Hepatic stellate cell (primary cell): ENCODE measurements at regions not wholly inside any gene's neighbourhood (a gene's known extent, or its start where the extent isn't known, plus 50 kb on each side); places are given as distances from the start of the nearest gene placed in this dataset.

ENCODE experiments used
- DNase-seq: peaks from one replicate; pipeline ENCODE4 v3.0.0; 2011; ENCODE audit warnings: low spot score

DNA sequence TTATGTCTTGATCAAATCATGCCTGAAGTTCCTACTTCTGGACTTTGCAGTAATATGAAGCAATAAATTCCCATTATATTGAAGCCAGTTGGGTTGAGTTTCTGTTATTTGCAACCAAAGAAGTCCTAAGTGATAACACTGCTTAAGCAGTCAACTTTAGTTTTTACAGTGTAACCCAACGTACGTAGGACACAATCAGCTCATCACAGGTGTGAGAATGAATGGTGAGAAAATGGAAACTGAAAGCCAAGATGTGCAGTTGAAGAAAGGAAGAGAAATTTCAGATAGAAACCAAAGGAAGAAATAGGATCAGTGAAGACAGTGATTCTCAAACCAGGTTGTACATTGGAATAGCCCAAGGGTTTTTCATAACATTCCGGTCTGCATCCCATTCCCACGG is 211.4 kb upstream of the ZFP64 start:
- DNase-seq: no peak

DNA sequence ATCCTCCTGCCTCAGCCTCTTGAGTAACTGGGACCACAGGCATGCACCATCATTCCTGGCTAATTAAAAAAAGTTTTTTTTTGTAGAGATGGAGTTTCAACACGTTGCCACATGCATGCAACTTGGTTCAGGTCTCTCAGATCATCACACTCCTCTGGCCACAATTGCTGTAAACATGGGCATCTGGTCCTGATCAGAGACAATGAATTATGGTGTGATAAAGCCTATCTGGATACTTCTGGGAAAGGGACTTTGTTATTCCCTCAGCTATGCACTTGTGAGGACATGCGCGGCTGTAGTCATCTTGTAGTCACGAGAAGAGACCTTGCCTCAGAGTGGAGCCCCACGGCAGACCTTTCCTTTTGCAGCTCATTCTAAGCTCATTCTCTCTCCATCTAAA is 210.9 kb upstream of the ZFP64 start:
- no peak for DNase-seq

DNA sequence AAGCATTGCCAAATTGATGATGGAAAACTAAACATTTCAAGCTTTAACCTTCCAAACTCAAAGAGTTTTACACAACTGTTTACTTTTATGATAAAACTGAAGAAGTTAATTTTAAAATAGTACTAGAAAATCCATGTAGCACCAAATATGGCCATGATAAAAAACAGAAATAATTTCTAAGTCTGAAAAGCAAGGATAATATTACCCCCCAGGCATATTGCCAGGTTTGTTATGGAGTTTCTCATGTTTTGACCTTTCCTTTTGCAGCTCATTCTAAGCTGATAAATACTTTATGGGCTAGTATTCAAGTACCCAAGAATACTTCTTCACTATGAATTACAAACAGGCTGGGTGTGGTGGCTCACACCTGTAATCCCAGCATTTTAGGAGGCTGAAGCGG is 209.9 kb upstream of the ZFP64 start:
- no peak for DNase-seq

DNA sequence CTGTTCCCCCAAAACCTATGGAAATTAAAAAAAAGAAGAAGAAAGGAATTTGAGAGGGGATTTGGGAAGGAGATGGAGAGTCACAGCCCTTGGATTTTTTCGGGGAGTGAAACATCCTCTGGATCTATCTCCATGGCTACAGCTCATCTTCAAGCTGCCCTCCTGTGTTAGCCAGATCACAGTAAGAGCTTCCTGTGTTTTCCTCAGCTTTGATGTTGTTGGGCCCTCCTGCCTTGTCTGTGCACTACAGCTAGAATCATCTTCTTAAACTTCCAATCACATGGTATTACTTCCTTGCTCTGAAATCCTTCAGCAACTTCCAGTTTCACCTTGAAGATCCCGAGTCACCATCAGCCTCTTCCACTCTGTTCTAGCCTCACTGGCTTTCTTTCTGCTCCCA is 207.8 kb upstream of the ZFP64 start:
- DNase-seq: no peak

DNA sequence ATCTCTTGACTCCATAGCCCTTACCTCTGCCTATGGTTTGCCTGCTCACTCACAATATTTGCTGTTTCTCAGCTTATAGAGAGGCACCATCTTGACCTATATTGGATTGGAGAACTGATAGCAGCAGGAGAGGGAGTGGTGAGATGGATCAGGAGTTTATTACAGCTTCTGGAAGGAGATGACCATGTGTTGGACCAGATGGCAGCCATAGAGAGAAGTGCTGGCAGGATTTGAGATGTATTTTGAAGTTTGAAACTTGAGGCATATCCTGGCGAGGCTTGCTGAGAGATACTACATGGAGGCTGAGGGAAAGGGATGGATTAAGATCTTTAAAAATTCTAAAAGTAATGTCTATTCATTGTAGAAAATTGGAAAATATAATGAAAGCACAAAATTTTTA is 198.0 kb upstream of the ZFP64 start:
- no peak for DNase-seq

DNA sequence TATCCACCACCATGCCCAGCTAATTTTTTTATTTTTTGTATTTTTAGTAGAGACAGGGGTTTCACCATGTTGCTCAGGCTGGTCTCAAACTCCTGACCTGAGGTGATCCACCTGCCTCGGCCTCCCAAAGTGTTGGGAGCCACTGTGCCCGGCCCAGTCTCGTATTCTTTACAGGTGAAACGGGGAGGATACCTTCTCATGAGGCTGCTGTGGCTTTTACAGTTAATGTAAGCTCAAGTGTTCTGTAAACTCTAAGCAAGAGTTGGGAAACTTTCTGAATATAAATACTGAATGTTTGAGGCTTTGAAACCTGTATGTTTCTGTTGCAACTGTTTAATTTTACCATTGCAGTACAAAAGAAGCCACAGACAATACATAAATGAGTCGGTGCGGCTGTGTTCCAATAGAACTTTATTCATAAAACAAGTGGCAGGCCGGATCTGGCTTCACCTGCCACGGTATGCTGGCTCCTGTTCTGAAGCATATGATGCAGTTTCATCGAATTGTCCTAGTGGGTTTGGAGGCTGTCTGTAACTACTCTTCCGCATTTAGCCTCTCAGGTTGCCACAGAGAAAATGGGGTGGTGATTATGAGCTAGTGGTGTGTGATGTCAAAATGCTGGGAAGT is 192.5 kb upstream of the ZFP64 start:
- DNase-seq: no peak

DNA sequence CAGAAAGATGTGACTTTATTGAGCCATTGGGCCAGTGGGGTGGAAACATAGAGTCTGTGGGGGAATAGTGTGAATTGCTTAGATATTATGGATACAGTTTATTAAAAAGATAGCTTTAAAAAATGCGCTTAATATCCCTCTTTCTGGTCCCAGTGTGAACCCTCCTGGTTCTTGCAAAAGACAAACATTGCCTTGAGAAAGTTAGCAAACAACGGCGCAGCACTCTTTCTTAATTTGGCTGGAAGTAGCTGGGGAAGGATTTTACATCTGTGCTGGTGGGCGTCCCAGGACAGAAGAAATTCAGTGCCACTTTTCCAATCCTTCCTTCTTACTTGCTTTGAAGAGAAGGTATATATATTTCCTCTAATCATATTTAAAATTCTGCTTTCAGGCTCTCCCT is 191.4 kb upstream of the ZFP64 start:
- no peak for DNase-seq

DNA sequence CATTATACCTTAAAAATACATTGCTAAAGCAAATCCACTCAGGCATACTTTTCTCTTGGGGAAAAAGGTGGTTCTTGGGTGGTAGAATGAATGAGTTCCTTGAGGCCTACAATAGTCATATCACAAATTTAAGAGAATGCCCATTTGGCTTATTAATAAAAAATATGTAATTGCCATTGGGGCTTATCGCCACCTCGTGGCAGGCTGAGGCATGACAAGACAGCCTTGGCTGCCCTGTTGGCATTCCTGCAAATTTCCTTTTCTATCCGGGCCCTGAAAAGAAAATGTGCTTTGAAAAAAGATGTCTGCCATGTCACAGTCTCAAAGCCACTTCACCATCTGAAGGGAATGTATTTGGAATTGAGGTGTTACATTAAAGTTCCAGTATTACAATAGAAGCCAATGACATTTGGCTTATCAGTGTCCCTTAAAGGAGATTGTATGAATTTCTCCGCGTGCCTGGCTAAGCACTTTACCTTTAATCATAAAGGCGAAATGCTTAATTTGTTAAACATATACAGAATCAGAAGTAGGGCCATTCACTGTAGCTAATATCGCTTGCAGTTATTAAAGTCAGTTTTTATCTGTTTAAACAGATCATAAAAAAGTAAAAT is 188.3 kb upstream of the ZFP64 start:
- DNase-seq: peak; percentile 8

DNA sequence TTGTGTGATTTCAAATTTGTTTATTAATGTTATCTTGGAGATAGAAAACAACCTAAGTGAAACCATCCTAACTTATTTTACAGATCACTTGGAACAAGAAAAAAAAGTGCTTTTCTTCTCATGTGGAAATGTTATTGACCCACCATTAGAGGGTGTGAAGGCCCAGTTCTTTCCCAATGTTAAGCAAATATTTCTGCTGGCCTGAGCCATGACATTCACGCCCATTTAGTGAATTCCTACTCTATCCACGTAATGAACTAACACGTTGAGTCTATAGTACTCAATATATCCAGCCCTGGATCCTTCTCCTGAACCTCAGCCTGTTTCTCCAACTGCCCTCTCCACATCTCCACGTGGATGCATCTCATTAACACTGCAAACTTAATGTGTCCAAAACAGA is 180.6 kb upstream of the ZFP64 start:
- no peak for DNase-seq

DNA sequence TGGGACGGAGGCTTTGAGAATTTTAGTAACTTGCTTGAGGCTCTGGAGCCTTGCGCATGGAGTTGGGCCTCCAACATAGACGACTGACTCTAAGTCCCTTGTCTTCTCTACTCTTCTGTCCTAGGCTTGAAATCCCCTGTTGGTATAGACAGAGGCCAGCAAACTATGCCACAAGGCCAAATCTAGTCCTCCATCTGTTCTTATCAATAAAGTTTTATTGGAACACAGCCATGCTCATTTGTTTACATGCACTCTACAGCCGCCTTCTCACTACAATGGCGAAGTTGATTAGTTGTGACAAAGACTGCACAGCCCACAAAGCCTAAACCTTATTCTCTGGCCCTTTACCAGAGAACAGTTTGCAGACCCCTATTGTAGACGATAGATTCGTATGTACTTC is 174.1 kb upstream of the ZFP64 start:
- no peak for DNase-seq

DNA sequence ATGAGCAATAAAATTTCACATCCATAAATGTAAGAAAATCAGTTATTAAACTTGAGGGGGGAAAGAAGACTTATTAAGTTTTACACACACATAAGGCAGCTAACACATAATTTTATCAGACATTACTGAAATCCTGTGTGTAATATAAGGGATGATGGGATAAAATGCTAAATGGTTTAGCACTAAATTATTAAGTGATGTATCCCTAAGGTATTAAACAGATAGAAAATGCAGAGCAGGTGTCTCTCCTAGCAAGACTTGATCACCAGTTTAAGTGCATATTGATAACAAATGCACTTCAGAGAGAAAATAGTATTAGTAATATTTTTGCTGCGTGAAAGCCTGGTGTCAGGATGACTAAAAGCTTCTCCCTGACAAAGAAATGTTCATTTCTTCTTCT is 172.8 kb upstream of the ZFP64 start:
- DNase-seq: no peak

DNA sequence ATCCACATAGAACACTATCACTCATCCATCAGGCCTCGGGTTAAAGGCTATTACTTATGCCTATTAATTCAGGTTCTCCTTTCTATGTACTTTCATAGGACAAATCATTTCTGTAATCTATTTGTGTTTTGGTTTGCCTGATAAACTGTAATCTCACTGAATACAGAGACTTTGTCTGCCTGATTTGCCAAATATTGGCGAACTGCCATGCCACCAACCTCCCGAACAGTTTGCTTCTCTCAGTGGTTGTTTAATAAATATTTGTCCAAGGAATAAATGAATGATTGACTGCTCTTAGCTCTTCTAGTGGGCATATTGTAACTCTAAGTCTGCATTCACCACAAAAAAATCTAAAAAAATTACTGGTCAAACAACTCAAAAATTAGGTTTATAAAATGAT is 170.1 kb upstream of the ZFP64 start:
- no peak for DNase-seq

DNA sequence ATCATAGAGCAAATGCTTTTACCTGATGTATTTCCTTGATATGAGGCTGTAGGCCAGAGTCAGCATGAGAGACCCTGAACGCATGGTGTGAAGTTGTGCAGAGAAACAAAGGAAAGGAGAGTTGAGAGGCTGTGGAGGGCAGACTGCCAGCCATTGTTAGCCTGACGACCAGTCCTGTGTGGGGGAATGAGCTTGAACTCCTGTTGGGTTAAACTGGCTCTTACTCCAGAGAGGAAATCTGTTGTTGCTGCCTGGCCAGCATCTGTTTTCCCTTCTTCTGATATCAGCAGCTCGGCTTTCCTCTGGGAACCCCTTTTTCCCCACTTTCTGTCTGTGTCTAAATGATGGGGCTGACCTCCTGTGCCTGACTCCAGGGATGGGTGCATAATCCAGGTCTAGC is 158.2 kb upstream of the ZFP64 start:
- no peak for DNase-seq

DNA sequence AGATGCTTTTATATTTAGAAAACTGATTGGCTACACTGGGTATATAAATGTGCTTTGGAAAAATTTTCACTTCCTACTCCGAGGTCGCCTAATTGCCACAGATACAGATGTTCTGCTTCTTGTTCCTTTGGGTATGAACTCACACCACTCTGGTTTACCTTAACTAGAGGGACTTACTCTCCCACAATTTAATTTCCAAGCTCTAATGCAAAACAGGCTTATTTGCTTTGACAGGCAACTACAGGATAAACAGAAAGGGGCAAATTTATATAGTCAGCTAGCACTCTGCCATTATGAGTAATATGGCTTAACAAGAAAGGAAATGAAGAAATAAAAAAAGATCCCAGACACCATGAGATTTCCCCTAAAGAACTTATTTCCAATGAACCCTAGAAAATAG is 156.9 kb upstream of the ZFP64 start:
- DNase-seq: no peak

DNA sequence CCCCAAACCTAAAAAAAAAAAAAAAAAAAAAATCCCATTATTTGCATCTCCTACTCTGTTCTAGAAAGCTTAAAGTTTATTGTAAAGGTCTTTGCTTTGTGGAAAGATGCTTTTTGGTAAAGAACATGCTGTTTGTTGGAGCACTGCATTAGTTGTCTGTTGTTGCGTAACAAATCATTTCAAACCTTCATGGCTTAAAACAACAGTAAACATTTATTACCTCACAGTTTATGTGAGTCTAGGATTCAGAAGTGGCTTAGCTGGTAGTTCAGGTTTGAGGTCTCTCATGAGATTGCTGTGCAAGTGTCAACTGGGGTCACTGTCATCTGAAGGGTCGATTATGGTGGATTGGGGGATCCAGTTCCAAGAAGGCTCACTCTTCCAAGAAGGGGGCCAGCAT is 155.2 kb upstream of the ZFP64 start:
- DNase-seq: no peak

DNA sequence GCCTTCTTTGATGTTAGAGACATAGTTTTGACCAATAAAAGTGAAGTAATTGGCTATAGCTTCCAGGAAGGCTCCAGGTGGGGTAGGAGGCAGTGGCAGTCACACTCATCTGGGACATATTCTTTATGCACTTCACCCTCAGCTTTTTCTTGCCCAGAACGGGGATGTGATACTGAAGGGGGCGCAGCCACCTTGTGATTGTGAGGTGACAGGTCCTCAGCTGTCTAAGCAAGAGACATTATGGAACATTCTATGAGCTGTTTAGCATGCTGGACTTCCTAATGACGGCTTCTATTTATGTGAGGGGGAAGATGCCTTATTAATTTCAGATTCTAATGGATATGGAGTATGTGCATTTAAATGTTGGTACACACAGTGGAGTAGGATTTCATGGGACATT is 151.3 kb upstream of the ZFP64 start:
- DNase-seq: no peak

DNA sequence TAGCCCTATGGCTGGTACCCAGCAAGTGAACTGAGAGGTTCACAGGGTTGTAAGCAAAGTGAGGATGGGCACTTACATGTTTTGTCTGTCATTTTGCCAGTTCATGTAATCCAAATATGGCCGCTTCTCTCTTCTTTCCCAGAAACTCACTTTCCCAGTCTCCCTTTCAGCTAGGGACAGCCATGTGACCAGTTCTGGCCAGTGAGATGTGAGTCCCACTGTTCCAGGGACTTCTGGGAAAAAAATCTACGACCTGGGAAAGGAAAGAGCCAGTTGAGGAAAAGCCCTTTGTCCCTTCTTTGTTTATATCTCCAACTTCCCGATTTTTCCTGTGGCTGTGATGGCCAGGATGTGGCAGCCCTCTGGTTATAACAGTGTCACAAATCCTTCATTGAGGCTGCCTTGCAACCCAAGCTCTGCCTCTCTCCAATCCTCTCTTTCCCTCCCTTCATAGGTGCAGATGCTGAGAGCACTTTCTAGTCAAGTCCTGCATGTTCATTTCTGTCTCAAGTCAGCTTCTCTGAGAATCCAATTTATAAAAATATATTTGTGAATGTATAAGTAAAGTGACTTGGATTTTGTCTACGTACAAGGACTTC is 148.6 kb upstream of the ZFP64 start:
- no peak for DNase-seq

DNA sequence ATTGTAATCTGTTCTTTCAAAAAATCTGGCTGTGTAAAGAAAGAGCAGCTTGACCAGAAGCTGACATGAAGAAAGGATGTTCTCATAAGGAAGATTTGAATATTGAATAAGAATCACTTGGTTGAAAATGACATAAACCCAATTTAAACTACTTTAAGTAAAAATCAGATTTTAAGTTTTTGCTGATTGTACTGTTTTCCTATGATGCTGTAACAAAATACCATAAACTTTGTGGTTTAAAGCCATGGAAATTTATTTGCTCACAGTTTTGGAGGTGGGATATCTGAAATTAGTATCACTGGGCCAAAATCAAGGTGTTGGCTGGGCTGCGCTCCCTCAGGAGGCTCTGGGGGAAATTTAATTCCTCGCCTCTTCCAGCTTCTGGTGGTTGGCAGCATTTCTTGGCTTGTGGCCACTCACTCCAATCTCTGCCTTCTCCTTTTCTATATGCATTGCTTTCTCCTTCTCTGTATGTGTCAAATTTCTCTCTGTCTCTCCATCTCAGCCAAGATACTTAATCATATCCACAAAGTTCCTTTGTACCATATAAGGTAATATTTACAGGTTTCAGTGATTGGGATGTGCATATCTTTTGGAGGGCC is 141.2 kb upstream of the ZFP64 start:
- no peak for DNase-seq

DNA sequence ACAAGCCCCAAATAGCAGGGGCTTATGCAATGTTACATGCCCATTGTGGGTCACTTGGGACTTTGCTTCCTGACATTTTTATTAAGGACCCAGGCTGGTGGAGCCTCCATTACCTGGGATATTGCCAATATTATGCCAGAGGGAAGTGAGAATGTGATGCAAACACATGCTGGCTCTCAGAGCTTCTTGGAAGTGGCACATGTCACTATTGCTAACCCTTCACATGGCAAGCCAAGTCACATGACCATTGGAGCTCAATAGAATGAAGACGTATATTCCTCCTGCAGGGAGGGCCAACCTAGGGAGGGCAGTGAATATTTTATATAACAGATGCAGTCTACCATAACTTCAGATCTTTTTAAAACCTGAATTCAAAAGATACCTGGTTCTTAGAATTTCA is 140.7 kb upstream of the ZFP64 start:
- no peak for DNase-seq

DNA sequence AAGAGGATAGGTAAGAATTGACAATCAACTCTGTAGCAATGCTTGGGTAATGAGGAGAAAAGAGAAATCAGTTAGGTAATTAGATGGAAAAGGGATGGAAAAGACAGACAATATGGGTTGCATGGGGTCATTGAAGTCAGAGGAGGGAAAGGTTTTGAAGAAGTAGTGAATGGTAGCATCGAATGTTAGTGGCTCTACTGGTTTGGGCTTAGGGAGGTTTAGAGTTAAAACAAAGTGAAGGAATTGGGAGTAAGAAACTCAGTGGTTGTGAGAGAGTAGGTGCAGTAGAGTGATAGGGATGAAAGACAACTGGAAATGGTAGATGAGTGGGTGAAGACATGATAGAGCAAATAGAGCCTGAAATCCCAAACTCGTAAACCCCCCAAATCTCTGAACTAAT is 140.1 kb upstream of the ZFP64 start:
- DNase-seq: no peak

DNA sequence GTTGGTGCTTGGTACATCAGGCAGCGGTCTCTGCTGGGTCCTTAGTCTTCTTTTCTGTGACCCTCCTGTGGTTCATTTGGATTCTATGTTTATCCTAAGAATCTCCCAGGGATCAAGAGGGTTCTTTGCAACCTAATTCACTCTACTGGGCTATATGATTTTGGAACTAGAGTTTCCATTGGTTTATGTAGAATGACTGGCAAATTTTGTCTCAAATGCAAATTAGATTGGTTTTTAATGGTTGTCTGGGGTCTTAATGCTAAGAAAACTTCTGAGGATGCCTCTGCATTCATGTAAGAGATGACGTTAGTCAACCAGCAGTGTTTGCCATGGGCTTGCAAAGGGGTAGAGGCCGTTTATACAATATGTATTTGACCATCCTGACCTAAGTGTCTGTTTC is 129.8 kb upstream of the ZFP64 start:
- no peak for DNase-seq

DNA sequence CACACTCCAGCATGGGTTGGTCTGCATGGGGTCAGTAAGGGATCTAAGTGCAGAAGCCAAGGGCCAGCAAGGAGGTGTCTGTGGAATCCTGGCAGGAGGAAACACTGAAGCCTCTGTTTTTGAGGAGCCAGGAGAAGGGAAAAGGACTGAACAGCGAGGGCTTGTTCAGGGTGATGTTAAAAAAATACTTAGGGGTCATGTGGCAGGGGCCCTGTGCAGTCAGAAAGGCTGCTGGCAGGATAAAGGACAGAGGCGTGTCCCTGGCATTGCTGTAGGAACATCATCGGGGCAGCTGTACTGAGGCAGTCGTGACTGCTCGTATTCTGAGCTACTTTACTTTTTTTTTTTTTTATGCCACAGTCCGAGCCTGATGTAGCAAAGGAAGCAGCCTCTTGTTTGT is 127.1 kb upstream of the ZFP64 start:
- no peak for DNase-seq

DNA sequence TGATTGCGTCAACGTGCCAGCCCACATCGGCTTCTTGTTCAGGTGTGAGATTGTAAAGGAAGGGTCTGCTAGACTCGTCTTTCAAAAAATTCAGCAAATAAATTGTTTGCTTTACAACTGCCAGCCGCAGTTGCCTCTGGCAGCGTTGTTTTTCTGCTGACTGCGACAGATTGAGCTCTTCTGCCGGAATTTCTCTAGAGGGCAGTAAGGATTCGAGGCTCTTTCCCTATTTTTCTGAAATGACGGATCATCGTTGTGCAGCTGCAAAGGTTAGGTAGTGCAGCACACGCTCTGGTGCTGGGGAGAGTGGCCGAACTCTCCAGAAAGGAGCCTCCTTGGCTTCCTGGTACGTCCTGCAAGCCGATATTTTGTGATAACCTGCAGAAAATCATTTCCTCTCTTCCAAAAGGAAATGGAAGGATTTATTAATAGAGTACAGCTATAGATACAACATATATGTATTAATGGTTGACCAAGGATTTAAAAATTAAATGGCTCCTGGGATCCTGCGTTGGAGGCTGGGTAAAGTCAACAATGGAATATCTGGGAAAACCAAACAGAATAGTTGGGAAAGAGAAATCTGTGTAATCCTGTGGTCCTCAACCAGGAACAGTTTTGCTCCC is 121.9 kb upstream of the ZFP64 start:
- DNase-seq: peak; percentile 11
